ENCODE measurements at regions not wholly inside any gene's neighbourhood (a gene's known extent, or its start where the extent isn't known, plus 50 kb on each side); places are given as distances from the start of the nearest gene placed in this dataset.

GRCh38 chr2:56049233-56049845 lies 125.8 kb upstream of the EFEMP1 start:
- TF ChIP-seq RARB (CRISPR knock-in tag; IDR thresholded peaks at IDR 0.05) (no peak), ZNF8 (CRISPR knock-in tag; IDR thresholded peaks at IDR 0.05) (no peak), CSDC2 (CRISPR knock-in tag; IDR thresholded peaks at IDR 0.05) (no peak), ZFP30 (CRISPR knock-in tag; IDR thresholded peaks at IDR 0.05) (no peak), GLIS3 (CRISPR knock-in tag; IDR thresholded peaks at IDR 0.05) (no peak), ZFP3 (CRISPR knock-in tag; IDR thresholded peaks at IDR 0.05) (no peak), ESRRG (CRISPR knock-in tag; IDR thresholded peaks at IDR 0.05) (no peak), BACH2 (CRISPR knock-in tag; IDR thresholded peaks at IDR 0.05; ENCODE audit: borderline replicate concordance) (no peak), SNAI2 (CRISPR knock-in tag; IDR thresholded peaks at IDR 0.05) (no peak), ZNF565 (CRISPR knock-in tag; conservative IDR thresholded peaks at IDR 0.05; ENCODE audit: low read depth) (no peak)
- TF ChIP-seq, protein P1, sequence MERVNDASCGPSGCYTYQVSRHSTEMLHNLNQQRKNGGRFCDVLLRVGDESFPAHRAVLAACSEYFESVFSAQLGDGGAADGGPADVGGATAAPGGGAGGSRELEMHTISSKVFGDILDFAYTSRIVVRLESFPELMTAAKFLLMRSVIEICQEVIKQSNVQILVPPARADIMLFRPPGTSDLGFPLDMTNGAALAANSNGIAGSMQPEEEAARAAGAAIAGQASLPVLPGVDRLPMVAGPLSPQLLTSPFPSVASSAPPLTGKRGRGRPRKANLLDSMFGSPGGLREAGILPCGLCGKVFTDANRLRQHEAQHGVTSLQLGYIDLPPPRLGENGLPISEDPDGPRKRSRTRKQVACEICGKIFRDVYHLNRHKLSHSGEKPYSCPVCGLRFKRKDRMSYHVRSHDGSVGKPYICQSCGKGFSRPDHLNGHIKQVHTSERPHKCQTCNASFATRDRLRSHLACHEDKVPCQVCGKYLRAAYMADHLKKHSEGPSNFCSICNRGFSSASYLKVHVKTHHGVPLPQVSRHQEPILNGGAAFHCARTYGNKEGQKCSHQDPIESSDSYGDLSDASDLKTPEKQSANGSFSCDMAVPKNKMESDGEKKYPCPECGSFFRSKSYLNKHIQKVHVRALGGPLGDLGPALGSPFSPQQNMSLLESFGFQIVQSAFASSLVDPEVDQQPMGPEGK (CRISPR knock-in tag; IDR thresholded peaks at IDR 0.05; ENCODE audit: borderline replicate concordance) = no peak
- TF ChIP-seq, protein P2, sequence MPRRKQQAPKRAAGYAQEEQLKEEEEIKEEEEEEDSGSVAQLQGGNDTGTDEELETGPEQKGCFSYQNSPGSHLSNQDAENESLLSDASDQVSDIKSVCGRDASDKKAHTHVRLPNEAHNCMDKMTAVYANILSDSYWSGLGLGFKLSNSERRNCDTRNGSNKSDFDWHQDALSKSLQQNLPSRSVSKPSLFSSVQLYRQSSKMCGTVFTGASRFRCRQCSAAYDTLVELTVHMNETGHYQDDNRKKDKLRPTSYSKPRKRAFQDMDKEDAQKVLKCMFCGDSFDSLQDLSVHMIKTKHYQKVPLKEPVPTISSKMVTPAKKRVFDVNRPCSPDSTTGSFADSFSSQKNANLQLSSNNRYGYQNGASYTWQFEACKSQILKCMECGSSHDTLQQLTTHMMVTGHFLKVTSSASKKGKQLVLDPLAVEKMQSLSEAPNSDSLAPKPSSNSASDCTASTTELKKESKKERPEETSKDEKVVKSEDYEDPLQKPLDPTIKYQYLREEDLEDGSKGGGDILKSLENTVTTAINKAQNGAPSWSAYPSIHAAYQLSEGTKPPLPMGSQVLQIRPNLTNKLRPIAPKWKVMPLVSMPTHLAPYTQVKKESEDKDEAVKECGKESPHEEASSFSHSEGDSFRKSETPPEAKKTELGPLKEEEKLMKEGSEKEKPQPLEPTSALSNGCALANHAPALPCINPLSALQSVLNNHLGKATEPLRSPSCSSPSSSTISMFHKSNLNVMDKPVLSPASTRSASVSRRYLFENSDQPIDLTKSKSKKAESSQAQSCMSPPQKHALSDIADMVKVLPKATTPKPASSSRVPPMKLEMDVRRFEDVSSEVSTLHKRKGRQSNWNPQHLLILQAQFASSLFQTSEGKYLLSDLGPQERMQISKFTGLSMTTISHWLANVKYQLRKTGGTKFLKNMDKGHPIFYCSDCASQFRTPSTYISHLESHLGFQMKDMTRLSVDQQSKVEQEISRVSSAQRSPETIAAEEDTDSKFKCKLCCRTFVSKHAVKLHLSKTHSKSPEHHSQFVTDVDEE (CRISPR knock-in tag; IDR thresholded peaks at IDR 0.05) = no peak
- TF ChIP-seq, protein P3, sequence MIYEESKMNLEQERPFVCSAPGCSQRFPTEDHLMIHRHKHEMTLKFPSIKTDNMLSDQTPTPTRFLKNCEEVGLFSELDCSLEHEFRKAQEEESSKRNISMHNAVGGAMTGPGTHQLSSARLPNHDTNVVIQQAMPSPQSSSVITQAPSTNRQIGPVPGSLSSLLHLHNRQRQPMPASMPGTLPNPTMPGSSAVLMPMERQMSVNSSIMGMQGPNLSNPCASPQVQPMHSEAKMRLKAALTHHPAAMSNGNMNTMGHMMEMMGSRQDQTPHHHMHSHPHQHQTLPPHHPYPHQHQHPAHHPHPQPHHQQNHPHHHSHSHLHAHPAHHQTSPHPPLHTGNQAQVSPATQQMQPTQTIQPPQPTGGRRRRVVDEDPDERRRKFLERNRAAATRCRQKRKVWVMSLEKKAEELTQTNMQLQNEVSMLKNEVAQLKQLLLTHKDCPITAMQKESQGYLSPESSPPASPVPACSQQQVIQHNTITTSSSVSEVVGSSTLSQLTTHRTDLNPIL (CRISPR knock-in tag; IDR thresholded peaks at IDR 0.05; ENCODE audit: low read depth) = no peak
- TF ChIP-seq, protein P4, sequence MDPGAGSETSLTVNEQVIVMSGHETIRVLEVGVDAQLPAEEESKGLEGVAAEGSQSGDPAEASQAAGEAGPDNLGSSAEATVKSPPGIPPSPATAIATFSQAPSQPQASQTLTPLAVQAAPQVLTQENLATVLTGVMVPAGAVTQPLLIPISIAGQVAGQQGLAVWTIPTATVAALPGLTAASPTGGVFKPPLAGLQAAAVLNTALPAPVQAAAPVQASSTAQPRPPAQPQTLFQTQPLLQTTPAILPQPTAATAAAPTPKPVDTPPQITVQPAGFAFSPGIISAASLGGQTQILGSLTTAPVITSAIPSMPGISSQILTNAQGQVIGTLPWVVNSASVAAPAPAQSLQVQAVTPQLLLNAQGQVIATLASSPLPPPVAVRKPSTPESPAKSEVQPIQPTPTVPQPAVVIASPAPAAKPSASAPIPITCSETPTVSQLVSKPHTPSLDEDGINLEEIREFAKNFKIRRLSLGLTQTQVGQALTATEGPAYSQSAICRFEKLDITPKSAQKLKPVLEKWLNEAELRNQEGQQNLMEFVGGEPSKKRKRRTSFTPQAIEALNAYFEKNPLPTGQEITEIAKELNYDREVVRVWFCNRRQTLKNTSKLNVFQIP (CRISPR knock-in tag; IDR thresholded peaks at IDR 0.05; ENCODE audit: borderline replicate concordance, low read depth) = no peak
